ENCODE measurements at regions not wholly inside any gene's neighbourhood (a gene's known extent, or its start where the extent isn't known, plus 50 kb on each side); places are given as distances from the start of the nearest gene placed in this dataset.

GRCh38 chr22:25395915-25396314 lies 168.6 kb upstream of the GRK3 start:
- no peak overlapping the region for H3K4ac ChIP-seq (replicated peaks; ENCODE audit: insufficient read length, low read depth, low read length)
- no peak overlapping the region for H3K14ac ChIP-seq (ENCODE audit: insufficient read length)
- ChIA-PET CTCF (ENCODE audit: partially characterized antibody) (interaction anchor here (1.2 to 2.1 kb wide), 2 partner anchors 9 to 30 kb away, joined by 4 to 6 read pairs; no protein-coding TSS in a partner anchor), POLR2A (ENCODE audit: partially characterized antibody) (no interaction called here)
- H2BK15ac ChIP-seq (ENCODE audit: low read length), result no peak overlapping the region
- no peaks in the 10 kb centered on the region for H3K23me2 ChIP-seq (ENCODE audit: low read depth, low read length)
- H3K56ac ChIP-seq (replicated peaks; ENCODE audit: insufficient read length, low read depth, low read length), result no peak overlapping the region
- H3K23ac ChIP-seq (ENCODE audit: insufficient read length), result no peak overlapping the region
- no peak overlapping the region for H3K18ac ChIP-seq (ENCODE audit: extremely low read depth, low read length)
- no peak overlapping the region for H3K27ac ChIP-seq (ENCODE audit: low read depth, low read length)
- H2AFZ ChIP-seq (ENCODE audit: low read length), result no peak overlapping the region
- no peaks in the 10 kb centered on the region for H3K27me3 ChIP-seq (replicated peaks in 1 of 4; ENCODE audit: control insufficient read depth in 3 of 4, extremely low read depth in 1 of 4, insufficient read depth in 3 of 4, low read length in 3 of 4)
- no peak overlapping the region for H2BK20ac ChIP-seq (ENCODE audit: low read length)
- H4K5ac ChIP-seq (ENCODE audit: insufficient read length, low read depth, low read length), result no peak overlapping the region
- H4K8ac ChIP-seq (ENCODE audit: extremely low read depth, insufficient read depth, low read length), result no peak overlapping the region
- H2BK12ac ChIP-seq (ENCODE audit: low read depth, low read length), result no peak overlapping the region
- no peak overlapping the region for H2BK120ac ChIP-seq (replicated peaks; ENCODE audit: low read depth, low read length)
- DNase-seq (ENCODE audit: low read depth in 1 of 2, low spot score in 2 of 2) (no peak), FAIRE-seq (no peak)
- no peak overlapping the region for H4K91ac ChIP-seq (replicated peaks; ENCODE audit: insufficient read length, low read length)
- peaks cover 4 to 22% of the 10 kb centered on the region in 2 experiments for H4K20me1 ChIP-seq (replicated peaks in 1 of 2; ENCODE audit: control insufficient read depth in 1 of 2, insufficient read depth in 2 of 2, low read length in 2 of 2)
- no peak overlapping the region for H3K9ac ChIP-seq (replicated peaks in 1 of 4; ENCODE audit: extremely low read depth in 1 of 4, low read depth in 3 of 4, low read length in 3 of 4)
- peaks cover 21% of the 10 kb centered on the region for H3K79me1 ChIP-seq (ENCODE audit: low read depth, low read length)
- no peak overlapping the region for H3K4me3 ChIP-seq (ENCODE audit: extremely low read depth in 1 of 4, insufficient read depth in 2 of 4, low read depth in 3 of 4, low read length in 4 of 4)
- no peaks in the 10 kb centered on the region for H3K36me3 ChIP-seq (ENCODE audit: control insufficient read depth in 2 of 4, insufficient read depth in 4 of 4, low read length in 3 of 4)
- no peak overlapping the region for H2AK5ac ChIP-seq (ENCODE audit: low read depth, low read length)
- H3K4me2 ChIP-seq (ENCODE audit: insufficient read depth in 1 of 2, low read depth in 2 of 2, low read length in 2 of 2), result no peak overlapping the region
- H3K4me1 ChIP-seq (replicated peaks in 1 of 4; ENCODE audit: control insufficient read depth in 3 of 4, insufficient read depth in 4 of 4, low read length in 3 of 4), result peaks cover 0 to 5% (median 0%) of the 10 kb centered on the region in 4 experiments; a peak in 3 of 7 replicates
- no peaks in the 10 kb centered on the region for H3K9me3 ChIP-seq (ENCODE audit: insufficient read depth in 2 of 2, low read depth in 1 of 2, low read length in 1 of 2)
- H3K79me2 ChIP-seq (ENCODE audit: control insufficient read depth in 1 of 2, insufficient read depth in 2 of 2, low read length in 2 of 2), result peaks cover 0 to 85% of the 10 kb centered on the region in 2 experiments; a peak in 2 of 4 replicates
- H2BK5ac ChIP-seq (ENCODE audit: low read depth, low read length), result no peak overlapping the region
- 94% methylated on average over 3 of the region's 3 CpGs; no CpG with 5 or more reads in 1 of the 2 experiments for WGBS, 2 experiments (ENCODE audit: extremely low coverage in 1 of 2, insufficient coverage in 1 of 2, insufficient read length in 1 of 2, insufficient replicate concordance in 2 of 2, low coverage in 1 of 2, low lambda C conversion rate in 2 of 2, missing lambda C conversion rate in 1 of 2)
- TF ChIP-seq TAF7 (optimal IDR thresholded peaks at IDR 0.05; ENCODE audit: borderline replicate concordance, low read depth, low read length) (no peak), RXRA (IDR thresholded peaks at IDR 0.05; ENCODE audit: insufficient read depth, low read depth, low read length) (no peak), BCL11A (IDR thresholded peaks at IDR 0.05; ENCODE audit: low read depth in 2 of 2, low read length in 2 of 2) (no peak), TBP (IDR thresholded peaks at IDR 0.05; ENCODE audit: low read depth, low read length) (no peak), FOSL1 (IDR thresholded peaks at IDR 0.05; ENCODE audit: insufficient read depth, low read depth, low read length) (no peak), RNF2 (IDR thresholded peaks at IDR 0.05; ENCODE audit: borderline replicate concordance, low read depth, low read length, missing control alignments, poor library complexity, severe bottlenecking) (no peak), SUZ12 (IDR thresholded peaks at IDR 0.05; ENCODE audit: low read length) (no peak), PHF8 (conservative IDR thresholded peaks at IDR 0.05; ENCODE audit: low read depth, low read length) (no peak), CHD2 (IDR thresholded peaks at IDR 0.05; ENCODE audit: low read length) (no peak), CTBP2 (IDR thresholded peaks at IDR 0.05; ENCODE audit: borderline replicate concordance, insufficient read depth, insufficient read length, low read length) (no peak), EGR1 (IDR thresholded peaks at IDR 0.05; ENCODE audit: borderline replicate concordance, low read depth, low read length) (no peak), SP2 (IDR thresholded peaks at IDR 0.05; ENCODE audit: low read length) (no peak), YY1 (IDR thresholded peaks at IDR 0.05; ENCODE audit: low read depth, low read length) (no peak), TCF12 (IDR thresholded peaks at IDR 0.05; ENCODE audit: low read depth, low read length) (no peak)

Data from H1 (cell line).